ENCODE measurements at regions not wholly inside any gene's neighbourhood (a gene's known extent, or its start where the extent isn't known, plus 50 kb on each side); places are given as distances from the start of the nearest gene placed in this dataset.
A peak's percentile ranks its signal among the peaks of the same experiment; 100 is the strongest.
"Not testable (repeated sequence)": the region's sequence is repeated elsewhere in the genome, so short reads cannot be mapped to it uniquely, and the experiment has no call there.

DNA sequence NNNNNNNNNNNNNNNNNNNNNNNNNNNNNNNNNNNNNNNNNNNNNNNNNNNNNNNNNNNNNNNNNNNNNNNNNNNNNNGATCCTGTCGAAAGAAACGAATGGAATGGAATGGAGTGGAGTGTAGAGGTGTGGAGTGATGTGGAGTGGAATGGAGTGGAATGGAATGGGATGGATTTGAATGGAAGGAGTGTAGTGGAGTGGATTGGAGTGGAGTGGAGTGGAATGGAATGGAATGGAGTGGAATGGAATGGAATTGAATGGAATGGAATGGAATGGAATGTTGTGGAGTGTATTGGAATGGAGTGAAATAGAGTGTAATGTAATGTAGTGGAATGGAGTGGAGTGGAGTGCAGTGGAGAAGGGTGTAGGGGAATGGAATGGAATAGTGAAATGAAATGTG is 1275.4 kb upstream of the TPTE start:
- DNase-seq, result not testable (repeated sequence)

DNA sequence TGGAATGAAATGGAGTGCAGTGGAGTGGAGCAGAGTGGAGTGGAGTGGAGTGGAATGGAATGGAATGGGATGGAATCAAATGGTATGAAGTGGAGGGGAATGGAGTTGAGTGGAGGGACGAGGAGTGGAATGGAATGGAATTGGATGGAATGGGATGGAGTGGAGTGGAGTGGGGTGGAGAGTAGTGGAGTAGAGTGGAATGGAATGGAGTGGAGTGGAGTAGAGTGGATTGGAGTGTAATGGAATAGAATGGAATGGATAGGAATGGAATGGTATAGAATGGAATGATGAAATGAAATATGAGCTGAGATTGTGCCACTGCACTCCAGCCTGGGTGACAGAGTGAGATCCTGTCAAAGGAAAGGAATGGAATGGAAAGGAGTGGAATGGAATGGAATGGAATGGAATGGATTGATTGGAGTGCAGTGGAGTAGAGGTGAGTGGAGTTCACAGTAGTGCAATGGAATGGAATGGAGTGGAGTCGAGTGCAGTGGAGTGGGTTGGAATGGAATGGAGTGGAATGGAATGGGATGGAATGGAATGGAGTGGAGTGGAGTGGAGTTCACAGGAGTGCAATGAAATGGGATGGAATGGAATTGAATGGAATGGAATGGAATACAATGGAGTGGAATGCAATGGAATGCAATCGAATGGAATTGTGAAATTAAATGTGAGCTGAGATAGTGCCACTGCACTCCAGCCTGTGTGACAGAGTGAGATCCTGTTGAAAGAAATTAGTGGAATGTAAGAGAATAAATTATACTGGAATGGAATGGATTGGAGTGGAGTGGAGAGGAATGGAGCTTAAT is 1274.7 kb upstream of the TPTE start:
- DNase-seq, result peak in 1 of 2 experiments; percentile 12

DNA sequence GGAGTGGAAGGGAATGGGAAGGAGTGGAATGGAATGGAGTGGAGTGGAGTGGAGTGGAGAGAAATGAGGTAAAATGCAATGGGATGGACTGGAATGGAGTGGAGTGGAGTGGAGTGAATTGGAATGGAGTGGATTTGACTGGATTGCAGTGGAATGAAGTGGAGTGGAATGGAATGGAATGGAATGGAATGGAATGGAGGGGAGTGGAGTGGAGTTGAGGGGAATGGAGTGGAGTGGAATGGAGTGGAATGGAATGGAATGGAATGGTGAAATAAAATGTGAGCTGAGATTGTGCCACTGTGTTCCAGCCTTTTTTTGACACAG is 1274.1 kb upstream of the TPTE start:
- not testable (repeated sequence) for DNase-seq

DNA sequence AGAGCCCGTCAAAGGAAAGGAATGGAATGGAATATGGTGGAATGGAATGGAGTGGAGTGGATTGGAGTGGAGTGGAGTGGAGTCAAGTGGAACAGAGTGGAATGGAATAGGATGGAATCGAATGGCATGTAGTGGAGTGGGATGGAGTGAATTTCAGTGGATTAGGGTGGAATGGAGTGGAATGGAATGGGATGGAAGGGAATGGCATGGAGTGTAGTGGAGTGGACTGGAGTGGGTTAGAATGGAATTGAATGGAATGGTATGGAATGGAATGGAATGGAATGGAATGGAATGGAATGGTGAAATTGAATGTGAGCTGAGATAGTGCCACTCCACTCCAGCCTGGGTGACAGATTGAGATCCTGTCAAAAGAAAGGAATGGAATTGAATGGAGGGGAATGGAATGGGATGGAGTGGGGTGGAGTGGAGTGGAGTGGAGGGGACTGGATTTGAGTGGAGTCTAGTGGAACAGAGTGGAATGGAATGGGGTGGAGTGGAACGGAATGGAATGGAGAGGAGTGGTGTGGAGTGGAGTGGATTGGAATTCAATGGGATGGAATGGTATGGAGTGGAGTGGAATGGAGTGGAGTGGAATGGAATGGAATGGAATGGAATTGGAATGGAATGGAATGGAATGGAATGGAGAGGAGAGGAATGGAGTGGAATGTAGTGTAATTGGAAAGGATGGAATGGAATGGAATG is 1273.6 kb upstream of the TPTE start:
- DNase-seq, result not testable (repeated sequence)

All from activated T-cell treated with anti-CD3 and anti-CD28 coated beads, Interleukin-2, amount 50 U/mL, for 48 hours (primary cell).